H9 (cell line): ENCODE measurements at regions not wholly inside any gene's neighbourhood (a gene's known extent, or its start where the extent isn't known, plus 50 kb on each side); places are given as distances from the start of the nearest gene placed in this dataset.

Experiments used
- DNase-seq: peaks from one replicate; pipeline ENCODE4 v3.0.0-alpha.2; 2017
- H2AFZ ChIP-seq: one replicate; pipeline ENCODE4 v1.6.1; 2013; ENCODE audit warnings: mild to moderate bottlenecking, low read length, control low read depth, moderate library complexity
- H2AK5ac ChIP-seq: 2 replicates; pipeline ENCODE4 v1.6.1; 2013; ENCODE audit warnings: low read length, control low read depth, mixed read lengths; ENCODE audit not compliant: insufficient read length
- H2BK120ac ChIP-seq: one replicate; pipeline ENCODE4 v1.6.1; 2013; ENCODE audit warnings: low read depth, mild to moderate bottlenecking, low read length, control low read depth, inconsistent platforms; ENCODE audit not compliant: poor library complexity, severe bottlenecking
- H2BK12ac ChIP-seq: 2 replicates; pipeline ENCODE4 v1.6.1; 2013; ENCODE audit warnings: low read length, control low read depth, mixed read lengths, low read depth; ENCODE audit not compliant: insufficient read length
- H2BK15ac ChIP-seq: 2 replicates; pipeline ENCODE4 v1.6.1; 2013; ENCODE audit warnings: low read depth, low read length, control low read depth
- H2BK20ac ChIP-seq: one replicate; pipeline ENCODE4 v1.6.1; 2013; ENCODE audit warnings: low read depth, mild to moderate bottlenecking, low read length, control low read depth, inconsistent platforms; ENCODE audit not compliant: poor library complexity, severe bottlenecking
- H2BK5ac ChIP-seq: 2 replicates; pipeline ENCODE4 v1.6.1; 2013; ENCODE audit warnings: low read length, control low read depth, mixed read lengths; ENCODE audit not compliant: insufficient read length
- H3K14ac ChIP-seq: 2 replicates; pipeline ENCODE4 v1.6.1; 2013; ENCODE audit warnings: low read length, control low read depth; ENCODE audit not compliant: insufficient read depth
- H3K18ac ChIP-seq: 2 replicates; pipeline ENCODE4 v1.6.1; 2013; ENCODE audit warnings: low read depth, mild to moderate bottlenecking, mixed read lengths, low read length, control low read depth; ENCODE audit not compliant: insufficient read length
- H3K23ac ChIP-seq: 2 replicates; pipeline ENCODE4 v1.6.1; 2013; ENCODE audit warnings: low read length, control low read depth, mixed read lengths, low read depth; ENCODE audit not compliant: insufficient read length
- H3K23me2 ChIP-seq: 2 replicates; pipeline ENCODE4 v1.6.1; 2013; ENCODE audit warnings: low read depth, mild to moderate bottlenecking, mixed read lengths, low read length, control low read depth; ENCODE audit not compliant: insufficient read length, poor library complexity, severe bottlenecking
- H3K27ac ChIP-seq: 2 replicates; pipeline ENCODE4 v1.5.1; 2013; ENCODE audit warnings: low read length, control low read depth, mixed read lengths, low read depth; ENCODE audit not compliant: insufficient read length
- H3K27me3 ChIP-seq: 2 replicates; pipeline ENCODE4 v1.6.1; 2013; ENCODE audit warnings: low read length, control low read depth, inconsistent platforms; ENCODE audit not compliant: insufficient read depth
- H3K4ac ChIP-seq: 2 replicates; pipeline ENCODE4 v1.6.1; 2013; ENCODE audit warnings: low read depth, mild to moderate bottlenecking, control low read depth, inconsistent platforms, low read length, moderate library complexity
- H3K4me1 ChIP-seq: 2 replicates; pipeline ENCODE4 v1.6.1; 2013; ENCODE audit warnings: low read length, control low read depth, inconsistent platforms; ENCODE audit not compliant: insufficient read depth
- H3K4me2 ChIP-seq: 2 replicates; pipeline ENCODE4 v1.6.1; 2013; ENCODE audit warnings: low read length, control low read depth, mixed read lengths; ENCODE audit not compliant: insufficient read length, insufficient read depth
- H3K56ac ChIP-seq: 2 replicates; pipeline ENCODE4 v1.6.1; 2013; ENCODE audit warnings: low read depth, mild to moderate bottlenecking, mixed read lengths, low read length, control low read depth; ENCODE audit not compliant: insufficient read length
- H3K79me1 ChIP-seq: 2 replicates; pipeline ENCODE4 v1.6.1; 2013; ENCODE audit warnings: low read depth, mild to moderate bottlenecking, moderate library complexity, low read length, control low read depth, inconsistent platforms; ENCODE audit not compliant: insufficient read depth, poor library complexity, severe bottlenecking
- H3K79me2 ChIP-seq: 2 replicates; pipeline ENCODE4 v1.6.1; 2013; ENCODE audit warnings: low read length, control low read depth, inconsistent platforms; ENCODE audit not compliant: insufficient read depth
- H3K9ac ChIP-seq: 2 replicates; pipeline ENCODE4 v1.6.1; 2013; ENCODE audit warnings: low read length, control low read depth, mixed read lengths; ENCODE audit not compliant: insufficient read length; ENCODE audit errors: extremely low read depth
- H3K9me3 ChIP-seq: one replicate; pipeline ENCODE4 v1.6.1; 2013; ENCODE audit warnings: low read depth, low read length, inconsistent platforms; ENCODE audit not compliant: control insufficient read depth
- H3T11ph ChIP-seq: one replicate; pipeline ENCODE4 v1.6.1; 2013; ENCODE audit warnings: mild to moderate bottlenecking, low read length, control low read depth, inconsistent platforms
- H4K20me1 ChIP-seq: one replicate; pipeline ENCODE4 v1.6.1; 2013; ENCODE audit not compliant: control insufficient read depth, insufficient read length, insufficient read depth
- H4K5ac ChIP-seq: 2 replicates; pipeline ENCODE4 v1.6.1; 2013; ENCODE audit warnings: low read depth, mild to moderate bottlenecking, mixed read lengths, low read length, control low read depth; ENCODE audit not compliant: insufficient read length
- H4K8ac ChIP-seq: replicated peaks from 2 replicates; pipeline ENCODE4 v1.6.1; 2013; ENCODE audit warnings: low read length, control low read depth, mixed read lengths, low read depth; ENCODE audit not compliant: insufficient read length
- H4K91ac ChIP-seq: 2 replicates; pipeline ENCODE4 v1.6.1; 2013; ENCODE audit warnings: low read depth, mild to moderate bottlenecking, moderate library complexity, mixed read lengths, low read length, control low read depth; ENCODE audit not compliant: insufficient read length
- H3K27ac Mint-ChIP-seq, 3 experiments: 2 replicates in 2 of 3; 3 replicates in 1 of 3; pipeline ENCODE4 v1.8.0; 2020 to 2021; ENCODE audit warnings: mixed read lengths in 3 of 3, mild to moderate bottlenecking in 1 of 3, moderate library complexity in 1 of 3
- H3K27me3 Mint-ChIP-seq: 2 replicates; pipeline ENCODE4 v1.8.0; 2021; ENCODE audit warnings: low read depth, mild to moderate bottlenecking, moderate library complexity, mixed read lengths
- H3K36me3 Mint-ChIP-seq, 3 experiments: 2 replicates in 2 of 3; 3 replicates in 1 of 3; pipeline ENCODE4 v1.8.0; 2020 to 2021; ENCODE audit warnings: low read depth in 3 of 3, mixed read lengths in 3 of 3; ENCODE audit not compliant: insufficient read depth in 1 of 3
- H3K4me1 Mint-ChIP-seq, 2 experiments: 2 replicates each; pipeline ENCODE4 v1.8.0; 2020; ENCODE audit warnings: mixed read lengths in 2 of 2
- H3K4me3 Mint-ChIP-seq, 2 experiments: 2 replicates in 1 of 2; 3 replicates in 1 of 2; pipeline ENCODE4 v1.8.0; 2020 to 2021; ENCODE audit warnings: mild to moderate bottlenecking in 2 of 2, mixed read lengths in 2 of 2, moderate library complexity in 1 of 2
- H3K9me3 Mint-ChIP-seq, 2 experiments: 2 replicates in 1 of 2; 3 replicates in 1 of 2; pipeline ENCODE4 v1.8.0; 2020; ENCODE audit warnings: mild to moderate bottlenecking in 2 of 2, mixed read lengths in 2 of 2, moderate library complexity in 1 of 2
- WGBS: extraction: QIAGEN DNeasy Blood & Tissue Kit; methylation state at CpG from one replicate; pipeline ENCODE4 v1.1.7; 2013; ENCODE audit warnings: missing lambda C conversion rate, low lambda C conversion rate, mixed read lengths; ENCODE audit not compliant: insufficient read length; ENCODE audit errors: extremely low coverage; 5-methylcytosine and 5-hydroxymethylcytosine counted together
- TF ChIP-seq, protein P1 (sequence below): fragments of 200-600 bp; sonication (generic); conservative IDR thresholded peaks from 3 replicates; pipeline ENCODE4 v1.8.0; 2021; ENCODE audit warnings: antibody characterized with exemption, mild to moderate bottlenecking

DNA sequence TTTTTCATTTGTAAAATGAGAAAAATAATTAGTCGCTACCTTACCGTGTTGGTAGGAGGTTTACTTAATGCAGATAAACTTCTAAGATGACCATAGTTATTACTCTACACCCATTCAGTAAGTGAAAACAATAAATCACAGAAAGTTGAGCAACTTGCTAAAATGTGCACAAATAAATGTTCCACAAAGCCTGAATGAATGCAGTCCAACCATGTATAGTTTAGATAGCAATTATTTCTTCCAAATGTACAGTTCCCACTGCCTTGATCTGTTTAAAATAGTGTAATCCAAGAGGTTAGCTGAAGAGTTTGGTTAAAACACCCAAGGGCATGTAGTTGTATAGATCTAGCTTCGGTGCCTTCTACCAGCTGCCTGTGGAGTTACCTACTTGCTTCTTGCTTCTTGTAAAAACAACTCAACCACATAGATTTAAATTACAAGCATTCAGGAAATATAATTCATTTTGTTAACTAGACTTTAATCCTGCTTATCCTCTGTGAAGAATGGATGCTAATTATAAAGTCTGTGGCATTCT, 106.3 kb upstream of the CARD18 start:
- H2AFZ ChIP-seq: no peak overlapping the region
- H4K8ac ChIP-seq: no peak overlapping the region
- no peak overlapping the region for H3K18ac ChIP-seq
- no peaks in the 10 kb centered on the region for H3K27me3 Mint-ChIP-seq
- H4K91ac ChIP-seq: no peak overlapping the region
- H3K14ac ChIP-seq: no peak overlapping the region
- H3K23me2 ChIP-seq: no peaks in the 10 kb centered on the region
- H3K4me1 Mint-ChIP-seq: no peaks in the 10 kb centered on the region
- H3K4me3 Mint-ChIP-seq: no peak overlapping the region
- H3K4me2 ChIP-seq: no peak overlapping the region
- no peak overlapping the region for H3K9ac ChIP-seq
- TF ChIP-seq, protein P1, sequence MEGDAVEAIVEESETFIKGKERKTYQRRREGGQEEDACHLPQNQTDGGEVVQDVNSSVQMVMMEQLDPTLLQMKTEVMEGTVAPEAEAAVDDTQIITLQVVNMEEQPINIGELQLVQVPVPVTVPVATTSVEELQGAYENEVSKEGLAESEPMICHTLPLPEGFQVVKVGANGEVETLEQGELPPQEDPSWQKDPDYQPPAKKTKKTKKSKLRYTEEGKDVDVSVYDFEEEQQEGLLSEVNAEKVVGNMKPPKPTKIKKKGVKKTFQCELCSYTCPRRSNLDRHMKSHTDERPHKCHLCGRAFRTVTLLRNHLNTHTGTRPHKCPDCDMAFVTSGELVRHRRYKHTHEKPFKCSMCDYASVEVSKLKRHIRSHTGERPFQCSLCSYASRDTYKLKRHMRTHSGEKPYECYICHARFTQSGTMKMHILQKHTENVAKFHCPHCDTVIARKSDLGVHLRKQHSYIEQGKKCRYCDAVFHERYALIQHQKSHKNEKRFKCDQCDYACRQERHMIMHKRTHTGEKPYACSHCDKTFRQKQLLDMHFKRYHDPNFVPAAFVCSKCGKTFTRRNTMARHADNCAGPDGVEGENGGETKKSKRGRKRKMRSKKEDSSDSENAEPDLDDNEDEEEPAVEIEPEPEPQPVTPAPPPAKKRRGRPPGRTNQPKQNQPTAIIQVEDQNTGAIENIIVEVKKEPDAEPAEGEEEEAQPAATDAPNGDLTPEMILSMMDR: no peak
- H2BK15ac ChIP-seq: no peak overlapping the region
- no peak overlapping the region for H2BK12ac ChIP-seq
- H3K79me1 ChIP-seq: no peaks in the 10 kb centered on the region
- no peaks in the 10 kb centered on the region for H3K9me3 ChIP-seq
- H3K79me2 ChIP-seq: no peaks in the 10 kb centered on the region
- H2BK120ac ChIP-seq: no peak overlapping the region
- no peaks in the 10 kb centered on the region for H3K27me3 ChIP-seq
- H3K27ac ChIP-seq: no peak overlapping the region
- no peak overlapping the region for H3T11ph ChIP-seq
- no peak overlapping the region for H3K27ac Mint-ChIP-seq
- H2BK20ac ChIP-seq: no peak overlapping the region
- H3K4ac ChIP-seq: no peak overlapping the region
- no peak overlapping the region for H4K5ac ChIP-seq
- DNase-seq: no peak
- H2BK5ac ChIP-seq: no peak overlapping the region
- no peak overlapping the region for H3K56ac ChIP-seq
- no peaks in the 10 kb centered on the region for H3K36me3 Mint-ChIP-seq
- H3K4me1 ChIP-seq: no peaks in the 10 kb centered on the region
- WGBS: no CpG with 5 or more reads among the region's 3 CpGs
- no peaks in the 10 kb centered on the region for H4K20me1 ChIP-seq
- H3K23ac ChIP-seq: no peak overlapping the region
- H3K9me3 Mint-ChIP-seq: no peaks in the 10 kb centered on the region
- no peak overlapping the region for H2AK5ac ChIP-seq
